HL-60 (cell line): ENCODE measurements at regions not wholly inside any gene's neighbourhood (a gene's known extent, or its start where the extent isn't known, plus 50 kb on each side); places are given as distances from the start of the nearest gene placed in this dataset.
"Not testable (repeated sequence)": the region's sequence is repeated elsewhere in the genome, so short reads cannot be mapped to it uniquely, and the experiment has no call there.

Experiments used
- CTCF ChIP-seq: IDR thresholded peaks from one replicate; pipeline ENCODE4 v1.5.1; 2011; ENCODE audit warnings: low read length, control low read depth, inconsistent platforms; ENCODE audit not compliant: insufficient read depth
- SPI1 ChIP-seq: IDR thresholded peaks from 2 replicates; pipeline ENCODE4 v1.6.1; 2012; ENCODE audit warnings: low read depth, mild to moderate bottlenecking, borderline replicate concordance

DNA sequence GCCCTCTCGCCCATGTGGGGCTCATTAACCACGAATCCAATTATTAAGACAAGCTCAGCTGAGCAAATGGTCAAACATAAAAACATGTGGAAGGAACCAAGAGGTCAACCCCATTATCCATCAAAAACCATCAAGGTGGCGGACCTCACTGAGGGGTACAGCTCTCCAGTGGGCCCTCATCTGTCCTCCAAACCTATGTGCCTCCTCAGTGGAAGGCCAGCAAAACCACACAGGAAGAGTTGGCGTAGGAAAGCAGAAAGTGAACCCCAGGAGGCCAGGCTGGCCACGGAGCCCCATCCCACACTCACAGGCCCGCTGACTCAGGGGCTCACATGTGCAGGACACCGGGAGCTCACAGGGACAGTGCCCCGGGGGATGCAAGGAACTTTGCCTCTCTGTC is 66.5 kb upstream of the CLEC6A start:
- TF ChIP-seq CTCF, SPI1: not testable (repeated sequence)
